ENCODE measurements at regions not wholly inside any gene's neighbourhood (a gene's known extent, or its start where the extent isn't known, plus 50 kb on each side); places are given as distances from the start of the nearest gene placed in this dataset.

GRCh38 chr22:49129736-49130135, 697.9 kb downstream of the BRD1 start:
- Histone ChIP-seq H3K4me3 (ENCODE audit: low read length) (no peak overlapping the region), H3K4me2 (ENCODE audit: low read depth, low read length, poor library complexity, severe bottlenecking) (no peak overlapping the region), H3K9ac (ENCODE audit: low read length) (no peak overlapping the region), H3K4me1 (ENCODE audit: low read length) (no peaks in the 10 kb centered on the region), H3K27me3 (ENCODE audit: low read length) (no peaks in the 10 kb centered on the region), H3K79me2 (ENCODE audit: low read length) (no peaks in the 10 kb centered on the region), H3K36me3 (ENCODE audit: insufficient read depth, low read length) (no peaks in the 10 kb centered on the region), H3K27ac (ENCODE audit: low read length) (no peak overlapping the region), H3K9me2 (replicated peaks; ENCODE audit: insufficient read depth, low read length) (no peaks in the 10 kb centered on the region), H3K9me3 (ENCODE audit: low read length) (no peaks in the 10 kb centered on the region), H2AFZ (ENCODE audit: low read length) (no peak overlapping the region), H4K20me1 (ENCODE audit: insufficient read depth, low read depth, low read length) (no peaks in the 10 kb centered on the region)
- DNase-seq, result no peak

- no peak for DNase-seq
- H3K36me3 ChIP-seq (ENCODE audit: insufficient read depth, low read length), result no peaks in the 10 kb centered on the region
- H3K9me2 ChIP-seq (replicated peaks; ENCODE audit: insufficient read depth, low read length), result no peaks in the 10 kb centered on the region
- no peaks in the 10 kb centered on the region for H4K20me1 ChIP-seq (ENCODE audit: insufficient read depth, low read depth, low read length)
- no peaks in the 10 kb centered on the region for H3K9me3 ChIP-seq (ENCODE audit: low read length)
- H3K4me1 ChIP-seq (ENCODE audit: low read length), result no peaks in the 10 kb centered on the region
- no peaks in the 10 kb centered on the region for H3K79me2 ChIP-seq (ENCODE audit: low read length)
- H3K9ac ChIP-seq (ENCODE audit: low read length), result no peak overlapping the region
- no peak overlapping the region for H2AFZ ChIP-seq (ENCODE audit: low read length)
- H3K4me2 ChIP-seq (ENCODE audit: low read depth, low read length, poor library complexity, severe bottlenecking), result no peak overlapping the region
- no peak overlapping the region for H3K4me3 ChIP-seq (ENCODE audit: low read length)
- H3K27ac ChIP-seq (ENCODE audit: low read length), result no peak overlapping the region
- H3K27me3 ChIP-seq (ENCODE audit: low read length), result no peaks in the 10 kb centered on the region
Observed at GRCh38 chr22:49128874-49129273, 698.8 kb downstream of the BRD1 start.

- Histone ChIP-seq H3K9me2 (replicated peaks; ENCODE audit: insufficient read depth, low read length) (no peaks in the 10 kb centered on the region), H3K27me3 (ENCODE audit: low read length) (no peaks in the 10 kb centered on the region), H4K20me1 (ENCODE audit: insufficient read depth, low read depth, low read length) (no peaks in the 10 kb centered on the region), H3K9me3 (ENCODE audit: low read length) (no peaks in the 10 kb centered on the region), H3K4me2 (ENCODE audit: low read depth, low read length, poor library complexity, severe bottlenecking) (no peak overlapping the region), H3K36me3 (ENCODE audit: insufficient read depth, low read length) (no peaks in the 10 kb centered on the region), H3K4me3 (ENCODE audit: low read length) (no peak overlapping the region), H3K27ac (ENCODE audit: low read length) (no peak overlapping the region), H3K9ac (ENCODE audit: low read length) (no peak overlapping the region), H3K79me2 (ENCODE audit: low read length) (no peaks in the 10 kb centered on the region), H2AFZ (ENCODE audit: low read length) (no peak overlapping the region), H3K4me1 (ENCODE audit: low read length) (no peaks in the 10 kb centered on the region)
- DNase-seq, result no peak
Observed at GRCh38 chr22:49124608-49125007, 703.1 kb downstream of the BRD1 start.

- no peak overlapping the region for H3K4me3 ChIP-seq (ENCODE audit: low read length)
- H3K27ac ChIP-seq (ENCODE audit: low read length), result no peak overlapping the region
- H3K9me3 ChIP-seq (ENCODE audit: low read length), result no peaks in the 10 kb centered on the region
- no peak for DNase-seq
- no peak overlapping the region for H2AFZ ChIP-seq (ENCODE audit: low read length)
- no peaks in the 10 kb centered on the region for H3K9me2 ChIP-seq (replicated peaks; ENCODE audit: insufficient read depth, low read length)
- H3K4me1 ChIP-seq (ENCODE audit: low read length), result no peaks in the 10 kb centered on the region
- no peak overlapping the region for H3K4me2 ChIP-seq (ENCODE audit: low read depth, low read length, poor library complexity, severe bottlenecking)
- no peak overlapping the region for H3K9ac ChIP-seq (ENCODE audit: low read length)
- no peaks in the 10 kb centered on the region for H3K79me2 ChIP-seq (ENCODE audit: low read length)
- no peaks in the 10 kb centered on the region for H3K36me3 ChIP-seq (ENCODE audit: insufficient read depth, low read length)
- H4K20me1 ChIP-seq (ENCODE audit: insufficient read depth, low read depth, low read length), result no peaks in the 10 kb centered on the region
- H3K27me3 ChIP-seq (ENCODE audit: low read length), result no peaks in the 10 kb centered on the region
Observed at GRCh38 chr22:49123621-49124192, 704.0 kb downstream of the BRD1 start.

GRCh38 chr22:49119551-49119952, 708.1 kb downstream of the BRD1 start:
- Histone ChIP-seq H3K27me3 (ENCODE audit: low read length) (no peaks in the 10 kb centered on the region), H4K20me1 (ENCODE audit: insufficient read depth, low read depth, low read length) (no peaks in the 10 kb centered on the region), H3K9me3 (ENCODE audit: low read length) (no peaks in the 10 kb centered on the region), H3K79me2 (ENCODE audit: low read length) (no peaks in the 10 kb centered on the region), H3K9ac (ENCODE audit: low read length) (no peak overlapping the region), H2AFZ (ENCODE audit: low read length) (no peak overlapping the region), H3K4me1 (ENCODE audit: low read length) (no peaks in the 10 kb centered on the region), H3K36me3 (ENCODE audit: insufficient read depth, low read length) (no peaks in the 10 kb centered on the region), H3K4me2 (ENCODE audit: low read depth, low read length, poor library complexity, severe bottlenecking) (no peak overlapping the region), H3K4me3 (ENCODE audit: low read length) (no peak overlapping the region), H3K9me2 (replicated peaks; ENCODE audit: insufficient read depth, low read length) (no peaks in the 10 kb centered on the region), H3K27ac (ENCODE audit: low read length) (no peak overlapping the region)
- DNase-seq, result no peak

- Histone ChIP-seq H3K36me3 (ENCODE audit: insufficient read depth, low read length) (no peaks in the 10 kb centered on the region), H4K20me1 (ENCODE audit: insufficient read depth, low read depth, low read length) (no peaks in the 10 kb centered on the region), H3K9ac (ENCODE audit: low read length) (no peak overlapping the region), H3K9me3 (ENCODE audit: low read length) (no peaks in the 10 kb centered on the region), H3K4me3 (ENCODE audit: low read length) (no peak overlapping the region), H3K79me2 (ENCODE audit: low read length) (no peaks in the 10 kb centered on the region), H3K27me3 (ENCODE audit: low read length) (no peaks in the 10 kb centered on the region), H3K4me1 (ENCODE audit: low read length) (no peaks in the 10 kb centered on the region), H3K4me2 (ENCODE audit: low read depth, low read length, poor library complexity, severe bottlenecking) (no peak overlapping the region), H3K27ac (ENCODE audit: low read length) (no peak overlapping the region), H2AFZ (ENCODE audit: low read length) (no peak overlapping the region), H3K9me2 (replicated peaks; ENCODE audit: insufficient read depth, low read length) (no peaks in the 10 kb centered on the region)
- no peak for DNase-seq
Observed at GRCh38 chr22:49118065-49118464, 709.6 kb downstream of the BRD1 start.

GRCh38 chr22:49117486-49117885, 710.2 kb downstream of the BRD1 start:
- H3K4me2 ChIP-seq (ENCODE audit: low read depth, low read length, poor library complexity, severe bottlenecking), result no peak overlapping the region
- H3K36me3 ChIP-seq (ENCODE audit: insufficient read depth, low read length), result no peaks in the 10 kb centered on the region
- DNase-seq, result no peak
- no peak overlapping the region for H3K9ac ChIP-seq (ENCODE audit: low read length)
- H3K4me1 ChIP-seq (ENCODE audit: low read length), result no peaks in the 10 kb centered on the region
- no peaks in the 10 kb centered on the region for H3K27me3 ChIP-seq (ENCODE audit: low read length)
- H3K9me3 ChIP-seq (ENCODE audit: low read length), result no peaks in the 10 kb centered on the region
- H3K4me3 ChIP-seq (ENCODE audit: low read length), result no peak overlapping the region
- H3K79me2 ChIP-seq (ENCODE audit: low read length), result no peaks in the 10 kb centered on the region
- no peak overlapping the region for H3K27ac ChIP-seq (ENCODE audit: low read length)
- no peaks in the 10 kb centered on the region for H4K20me1 ChIP-seq (ENCODE audit: insufficient read depth, low read depth, low read length)
- H2AFZ ChIP-seq (ENCODE audit: low read length), result no peak overlapping the region
- H3K9me2 ChIP-seq (replicated peaks; ENCODE audit: insufficient read depth, low read length), result no peaks in the 10 kb centered on the region

GRCh38 chr22:49116486-49117120, 711.1 kb downstream of the BRD1 start:
- DNase-seq, result no peak
- Histone ChIP-seq H3K27me3 (ENCODE audit: low read length) (no peaks in the 10 kb centered on the region), H3K9me2 (replicated peaks; ENCODE audit: insufficient read depth, low read length) (no peaks in the 10 kb centered on the region)

More at GRCh38 chr22:49116486-49117120, 711.1 kb downstream of the BRD1 start:
- H3K4me2 ChIP-seq (ENCODE audit: low read depth, low read length, poor library complexity, severe bottlenecking), result no peak overlapping the region
- H3K27ac ChIP-seq (ENCODE audit: low read length), result no peak overlapping the region
- no peaks in the 10 kb centered on the region for H3K36me3 ChIP-seq (ENCODE audit: insufficient read depth, low read length)
- no peak overlapping the region for H3K4me3 ChIP-seq (ENCODE audit: low read length)
- H2AFZ ChIP-seq (ENCODE audit: low read length), result no peak overlapping the region
- H3K4me1 ChIP-seq (ENCODE audit: low read length), result no peaks in the 10 kb centered on the region
- no peaks in the 10 kb centered on the region for H3K79me2 ChIP-seq (ENCODE audit: low read length)
- H4K20me1 ChIP-seq (ENCODE audit: insufficient read depth, low read depth, low read length), result no peaks in the 10 kb centered on the region
- no peaks in the 10 kb centered on the region for H3K9me3 ChIP-seq (ENCODE audit: low read length)
- H3K9ac ChIP-seq (ENCODE audit: low read length), result no peak overlapping the region

Measured in Karpas-422 (cell line).